ENCODE measurements at regions not wholly inside any gene's neighbourhood (a gene's known extent, or its start where the extent isn't known, plus 50 kb on each side); places are given as distances from the start of the nearest gene placed in this dataset.

- TF ChIP-seq CTCF (conservative IDR thresholded peaks at IDR 0.05), result no peak
- no peak for TF ChIP-seq EZH2 (IDR thresholded peaks at IDR 0.05; ENCODE audit: low read depth)
Measured at GRCh38 chr12:125289970-125290369, 224.7 kb downstream of the AACS start.
